Urothelium cell line (cell line): ENCODE measurements at regions not wholly inside any gene's neighbourhood (a gene's known extent, or its start where the extent isn't known, plus 50 kb on each side); places are given as distances from the start of the nearest gene placed in this dataset.
"Not testable (repeated sequence)": the region's sequence is repeated elsewhere in the genome, so short reads cannot be mapped to it uniquely, and the experiment has no call there.

Experiments
- DNase-seq: peaks from one replicate; pipeline ENCODE4 v3.0.0; 2011; ENCODE audit warnings: low spot score, mixed read lengths
- FAIRE-seq: peaks from 2 replicates; lab custom pipeline; 2011; peaks lifted over from hg19 to GRCh38; lab: Jason Lieb, UNC

GRCh38 chr15:62908341-62908740 lies 134.2 kb upstream of the TPM1 start:
- not testable (repeated sequence) for FAIRE-seq

GRCh38 chr15:62909257-62909656 lies 133.3 kb upstream of the TPM1 start:
- peak; percentile 46 for FAIRE-seq
- no peak for DNase-seq

More at GRCh38 chr15:62908341-62908740, 134.2 kb upstream of the TPM1 start:
- DNase-seq, result not testable (repeated sequence)

GRCh38 chr15:62912282-62912681 lies 130.3 kb upstream of the TPM1 start:
- DNase-seq, result no peak
- FAIRE-seq, result no peak

GRCh38 chr15:62912808-62913207 lies 129.7 kb upstream of the TPM1 start:
- DNase-seq, result no peak
- FAIRE-seq, result no peak

GRCh38 chr15:62913246-62913645 lies 129.3 kb upstream of the TPM1 start:
- no peak for FAIRE-seq
- no peak for DNase-seq

GRCh38 chr15:62914461-62915079 lies 128.0 kb upstream of the TPM1 start:
- DNase-seq (no peak), FAIRE-seq (no peak)

- DNase-seq (no peak), FAIRE-seq (no peak)
Observed at GRCh38 chr15:62920682-62921502, 121.7 kb upstream of the TPM1 start.

- FAIRE-seq (no peak), DNase-seq (no peak)
Observed at GRCh38 chr15:62922514-62922913, 120.0 kb upstream of the TPM1 start.

GRCh38 chr15:62925875-62926274 lies 116.7 kb upstream of the TPM1 start:
- FAIRE-seq (peak; percentile 27), DNase-seq (no peak)

GRCh38 chr15:62927196-62927595 lies 115.4 kb upstream of the TPM1 start:
- DNase-seq (no peak), FAIRE-seq (no peak)

- FAIRE-seq (peak; percentile 23), DNase-seq (no peak)
Observed at GRCh38 chr15:62927836-62928235, 114.7 kb upstream of the TPM1 start.

GRCh38 chr15:62928242-62928999 lies 114.1 kb upstream of the TPM1 start:
- DNase-seq (peak; percentile 77), FAIRE-seq (peak; percentile 86)

- no peak for FAIRE-seq
- DNase-seq, result peak; percentile 76
Observed at GRCh38 chr15:62929000-62929357, 113.6 kb upstream of the TPM1 start.

GRCh38 chr15:62931650-62932049 lies 110.9 kb upstream of the TPM1 start:
- FAIRE-seq (no peak), DNase-seq (no peak)

- FAIRE-seq, result peak; percentile 30
- no peak for DNase-seq
Observed at GRCh38 chr15:62932436-62932835, 110.1 kb upstream of the TPM1 start.

GRCh38 chr15:62933386-62933785 lies 109.2 kb upstream of the TPM1 start:
- DNase-seq (no peak), FAIRE-seq (no peak)

GRCh38 chr15:62934236-62934971 lies 108.1 kb upstream of the TPM1 start:
- DNase-seq, result no peak
- FAIRE-seq, result no peak

GRCh38 chr15:62935300-62936081 lies 107.1 kb upstream of the TPM1 start:
- DNase-seq (no peak), FAIRE-seq (peak; percentile 76)

GRCh38 chr15:62938825-62939224 lies 103.7 kb upstream of the TPM1 start:
- FAIRE-seq (peak; percentile 27), DNase-seq (no peak)

GRCh38 chr15:62940093-62940754 lies 102.3 kb upstream of the TPM1 start:
- FAIRE-seq (peak; percentile 69), DNase-seq (no peak)
